Right renal pelvis (tissue), 4 donors: ENCODE measurements at regions not wholly inside any gene's neighbourhood (a gene's known extent, or its start where the extent isn't known, plus 50 kb on each side); places are given as distances from the start of the nearest gene placed in this dataset.
"Not testable (repeated sequence)": the region's sequence is repeated elsewhere in the genome, so short reads cannot be mapped to it uniquely, and the experiment has no call there.

Source experiments
- DNase-seq, 4 donors: peaks; one replicate each; pipeline ENCODE4 v3.0.0-alpha.2; 2013; ENCODE audit warnings: low read depth in 4 of 4, low spot score in 3 of 4, missing footprints in 1 of 4

DNA sequence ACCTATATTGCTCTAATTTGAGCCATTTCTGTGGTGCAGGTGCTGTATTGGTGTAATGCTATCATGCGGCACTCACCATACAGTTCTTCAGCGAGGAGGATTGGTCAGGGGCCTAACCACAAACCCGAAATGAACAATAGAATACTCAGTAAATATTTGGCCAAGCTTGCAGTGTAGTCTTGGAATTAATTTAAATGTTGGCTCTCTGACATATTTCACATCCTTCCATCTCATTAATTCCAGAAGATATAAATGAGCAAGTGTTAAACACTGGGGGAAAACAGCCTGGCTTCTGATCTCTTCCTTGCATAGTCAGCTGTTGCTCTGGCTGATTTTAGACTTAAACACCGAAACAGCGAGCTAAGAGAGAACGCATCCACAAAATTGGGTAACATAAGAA is 663.1 kb upstream of the GHITM start:
- DNase-seq = no peak

DNA sequence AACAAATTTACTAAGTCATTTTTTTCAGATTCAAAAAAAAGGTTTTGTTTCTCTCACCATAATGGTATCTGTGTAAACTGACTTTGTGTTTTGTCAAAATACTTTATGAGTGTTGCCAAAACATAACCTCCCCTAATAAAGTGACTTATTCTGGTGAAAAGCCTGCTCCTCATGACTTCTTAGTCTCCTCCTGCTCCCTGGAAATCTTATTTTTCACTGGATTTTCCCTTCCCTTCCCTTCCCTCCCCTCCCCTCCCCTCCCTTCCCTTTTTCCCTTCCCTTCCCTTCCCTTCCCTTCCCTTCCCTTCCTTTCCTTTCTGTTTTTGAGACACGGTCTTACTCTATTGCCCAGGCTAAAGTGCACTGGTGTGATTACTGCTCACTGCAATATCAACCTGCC is 650.1 kb upstream of the GHITM start:
- no peak for DNase-seq

DNA sequence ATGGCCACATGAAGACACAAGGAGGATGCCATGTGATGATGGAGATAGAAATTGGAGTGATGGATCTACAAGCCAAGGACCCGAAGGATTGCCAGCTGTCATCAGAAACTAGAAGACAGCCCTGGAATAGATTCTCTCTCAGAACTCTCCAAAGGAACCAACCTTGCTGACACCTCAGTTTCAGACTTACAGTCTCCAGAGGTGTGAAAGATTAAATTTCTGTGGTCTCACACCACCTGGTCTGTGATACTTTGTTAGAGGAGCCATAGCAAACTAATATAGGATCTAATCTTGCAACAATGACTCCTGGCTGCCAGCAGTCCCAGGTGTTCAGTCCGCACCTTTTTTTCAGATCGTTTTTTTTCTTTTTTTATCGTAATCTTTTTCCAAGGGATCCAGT is 647.3 kb upstream of the GHITM start:
- DNase-seq = no peak

GRCh38 chr10:83512681-83513080 is 626.6 kb upstream of the GHITM start:
- no peak for DNase-seq

GRCh38 chr10:83515001-83515400 is 624.3 kb upstream of the GHITM start:
- no peak for DNase-seq

GRCh38 chr10:83516788-83517187 is 622.5 kb upstream of the GHITM start:
- no peak for DNase-seq

GRCh38 chr10:83517456-83517855 is 621.9 kb upstream of the GHITM start:
- DNase-seq = no peak

DNA sequence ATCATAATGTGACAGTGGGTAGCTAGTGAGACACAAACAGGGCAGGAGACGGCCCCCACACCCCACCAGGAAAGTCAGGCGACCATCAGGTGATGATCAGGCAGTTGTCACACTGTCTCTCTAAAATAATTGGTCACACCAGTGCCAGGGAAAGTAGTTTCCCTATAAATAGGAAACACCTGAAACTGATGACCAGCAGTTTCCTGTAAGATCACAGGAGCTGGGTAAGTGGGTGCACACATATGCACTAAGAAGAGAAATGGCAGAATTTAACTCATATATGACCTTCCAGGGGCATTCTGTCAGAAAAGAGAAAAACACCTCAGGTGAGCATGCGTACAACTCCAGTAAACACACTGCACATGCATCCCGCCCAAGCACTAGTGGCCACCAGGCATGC is 620.5 kb upstream of the GHITM start:
- no peak for DNase-seq

- DNase-seq = not testable (repeated sequence)
Measured at GRCh38 chr10:83520386-83520785, 618.9 kb upstream of the GHITM start.

GRCh38 chr10:83522456-83522855 is 616.9 kb upstream of the GHITM start:
- no peak for DNase-seq

GRCh38 chr10:83522881-83523386 is 616.4 kb upstream of the GHITM start:
- no peak for DNase-seq

GRCh38 chr10:83527934-83528333 is 611.4 kb upstream of the GHITM start:
- no peak for DNase-seq

DNA sequence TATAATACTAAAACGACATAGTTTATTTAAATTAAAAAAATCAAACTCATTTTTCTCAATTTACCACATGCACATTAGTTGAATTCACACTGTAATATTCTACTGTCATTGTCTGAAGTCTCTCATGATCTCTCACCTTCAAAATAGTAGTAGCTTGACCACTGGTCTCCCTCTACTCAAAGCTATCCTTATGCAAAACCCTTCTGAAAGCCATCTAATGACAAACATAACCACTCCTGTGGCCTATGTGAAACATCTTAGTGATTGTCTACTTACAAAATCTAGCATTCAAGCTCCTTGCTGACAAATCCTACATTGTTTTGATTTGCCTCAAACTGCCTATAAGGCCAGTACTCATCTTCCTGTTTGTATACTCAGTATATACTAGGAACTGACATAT is 606.0 kb upstream of the GHITM start:
- no peak for DNase-seq

- DNase-seq = no peak
Measured at GRCh38 chr10:83536426-83536825, 602.9 kb upstream of the GHITM start.

- no peak for DNase-seq
Measured at GRCh38 chr10:83538047-83538446, 601.3 kb upstream of the GHITM start.

DNA sequence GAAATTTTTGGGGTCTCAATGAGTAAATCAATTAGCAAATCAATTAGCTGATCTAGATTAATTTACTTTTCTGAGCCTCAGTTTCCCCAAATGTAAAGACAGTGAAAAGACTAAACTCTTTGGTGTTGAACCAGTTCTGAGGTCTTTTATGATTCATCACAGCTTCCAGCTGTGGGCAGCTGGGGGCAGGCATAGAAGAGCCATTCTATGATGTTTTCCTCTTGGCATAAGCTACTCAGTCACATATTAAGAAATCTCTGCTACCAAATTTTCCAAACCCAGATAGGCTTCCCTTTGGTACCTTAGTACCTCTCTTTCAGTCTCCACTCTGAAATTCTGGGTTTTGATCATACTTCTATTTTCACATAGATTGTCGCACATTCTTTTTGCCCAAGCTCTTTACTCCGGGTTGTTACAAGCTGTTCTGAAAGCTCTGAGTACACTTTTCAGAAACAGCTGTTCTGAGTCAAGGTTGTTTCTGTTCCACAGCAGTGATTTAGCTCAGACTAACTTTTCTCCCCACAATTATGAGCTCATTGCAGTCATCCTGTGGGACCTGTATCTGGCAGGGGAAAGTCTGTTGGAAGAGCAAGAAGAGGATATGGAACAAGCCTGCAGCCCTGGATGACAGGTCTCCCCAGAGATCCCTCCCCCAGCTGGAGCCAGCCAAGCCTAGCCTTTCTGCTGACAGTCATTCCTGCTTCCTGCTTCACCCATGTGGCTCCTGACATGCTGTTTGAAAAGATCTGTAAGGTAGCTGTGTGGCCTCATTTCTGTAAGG is 599.6 kb upstream of the GHITM start:
- DNase-seq = peak in 2 of 4 donors; percentile 18 to 31

GRCh38 chr10:83541046-83541445 is 598.3 kb upstream of the GHITM start:
- DNase-seq = no peak

DNA sequence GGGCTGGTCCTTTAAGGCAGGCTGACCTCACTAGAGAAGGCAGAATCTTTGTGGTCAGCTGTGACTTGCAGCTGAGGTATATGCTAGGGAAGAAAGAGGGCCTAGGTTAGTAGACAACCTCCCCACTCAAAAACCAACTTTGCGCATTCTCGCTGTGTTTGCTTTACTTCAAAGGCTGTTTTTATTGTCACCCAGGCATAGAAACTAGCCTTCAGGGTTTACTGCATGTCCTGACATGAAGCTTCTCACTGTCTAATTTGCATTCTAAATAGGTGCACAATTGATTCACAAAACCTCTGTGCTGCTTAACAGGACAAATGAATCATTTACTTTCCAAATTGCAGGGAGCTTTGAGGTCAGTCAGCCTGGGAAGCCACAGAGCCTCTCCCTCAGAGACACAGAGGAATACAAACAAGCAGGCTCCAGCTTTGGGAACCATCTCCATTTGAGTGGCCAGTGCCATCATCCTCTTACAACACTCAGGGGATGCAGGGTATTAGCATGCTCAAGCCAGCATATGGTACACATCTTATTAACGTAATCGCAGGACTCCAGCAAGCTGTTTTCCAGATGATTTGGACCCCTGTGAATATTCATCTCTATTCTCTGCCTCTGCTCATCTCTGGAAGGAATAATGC is 596.4 kb upstream of the GHITM start:
- DNase-seq = peak in 2 of 4 donors; percentile 18 to 28

GRCh38 chr10:83543691-83544462 is 595.4 kb upstream of the GHITM start:
- DNase-seq = no peak

- DNase-seq = peak in 1 of 4 donors; percentile 18
Measured at GRCh38 chr10:83545901-83546391, 593.4 kb upstream of the GHITM start.

GRCh38 chr10:83551190-83551589 is 588.1 kb upstream of the GHITM start:
- not testable (repeated sequence) for DNase-seq
